ENCODE measurements at regions not wholly inside any gene's neighbourhood (a gene's known extent, or its start where the extent isn't known, plus 50 kb on each side); places are given as distances from the start of the nearest gene placed in this dataset.

- no peak for TF ChIP-seq TSHZ2 (CRISPR knock-in tag; IDR thresholded peaks at IDR 0.05)
These were observed 55.9 kb upstream of the CLMN start (continued) for GRCh38 chr14:95375539-95376109.

GRCh38 chr14:95374239-95374997 lies 54.7 kb upstream of the CLMN start:
- ATAC-seq = no peak; the same call in 2 of the 3 replicates
- no peak for TF ChIP-seq ISL1 (CRISPR knock-in tag; IDR thresholded peaks at IDR 0.05)
- no peak for TF ChIP-seq ESRRG (CRISPR knock-in tag; IDR thresholded peaks at IDR 0.05)
- no peak for TF ChIP-seq ZNF565 (CRISPR knock-in tag; conservative IDR thresholded peaks at IDR 0.05; ENCODE audit: low read depth)
- no peak for TF ChIP-seq CSDC2 (CRISPR knock-in tag; IDR thresholded peaks at IDR 0.05)
- TF ChIP-seq CSRNP3 (CRISPR knock-in tag; IDR thresholded peaks at IDR 0.05) = no peak
- TF ChIP-seq POU6F1 (CRISPR knock-in tag; IDR thresholded peaks at IDR 0.05; ENCODE audit: borderline replicate concordance, low read depth) = no peak
- TF ChIP-seq TSHZ2 (CRISPR knock-in tag; IDR thresholded peaks at IDR 0.05) = no peak
- no peak for TF ChIP-seq RARB (CRISPR knock-in tag; IDR thresholded peaks at IDR 0.05)
- no peak for TF ChIP-seq PATZ1 (CRISPR knock-in tag; IDR thresholded peaks at IDR 0.05; ENCODE audit: borderline replicate concordance)
- no peak for TF ChIP-seq TCF4 (CRISPR knock-in tag; IDR thresholded peaks at IDR 0.05; ENCODE audit: borderline replicate concordance)
- TF ChIP-seq ARNTL (CRISPR knock-in tag; IDR thresholded peaks at IDR 0.05; ENCODE audit: borderline replicate concordance, low read depth) = no peak
- no peak for TF ChIP-seq TOX (CRISPR knock-in tag; IDR thresholded peaks at IDR 0.05; ENCODE audit: borderline replicate concordance)
- no peak for TF ChIP-seq BACH2 (CRISPR knock-in tag; IDR thresholded peaks at IDR 0.05; ENCODE audit: borderline replicate concordance)
- TF ChIP-seq ZFP30 (CRISPR knock-in tag; IDR thresholded peaks at IDR 0.05) = no peak
- no peak for TF ChIP-seq OSR1 (CRISPR knock-in tag; IDR thresholded peaks at IDR 0.05)
- TF ChIP-seq ZC3H10 (CRISPR knock-in tag; IDR thresholded peaks at IDR 0.05) = no peak
- no peak for TF ChIP-seq ZFP3 (CRISPR knock-in tag; IDR thresholded peaks at IDR 0.05)
- TF ChIP-seq ZNF70 (CRISPR knock-in tag; IDR thresholded peaks at IDR 0.05) = no peak

GRCh38 chr14:95370076-95370475 lies 50.4 kb upstream of the CLMN start:
- no peak for TF ChIP-seq BACH2 (CRISPR knock-in tag; IDR thresholded peaks at IDR 0.05; ENCODE audit: borderline replicate concordance)
- no peak for TF ChIP-seq TOX (CRISPR knock-in tag; IDR thresholded peaks at IDR 0.05; ENCODE audit: borderline replicate concordance)
- no peak for TF ChIP-seq POU6F1 (CRISPR knock-in tag; IDR thresholded peaks at IDR 0.05; ENCODE audit: borderline replicate concordance, low read depth)
- no peak for TF ChIP-seq ZC3H10 (CRISPR knock-in tag; IDR thresholded peaks at IDR 0.05)
- no peak for TF ChIP-seq CSRNP3 (CRISPR knock-in tag; IDR thresholded peaks at IDR 0.05)
- TF ChIP-seq GLIS3 (CRISPR knock-in tag; IDR thresholded peaks at IDR 0.05) = no peak
- TF ChIP-seq CSDC2 (CRISPR knock-in tag; IDR thresholded peaks at IDR 0.05) = no peak
- TF ChIP-seq ZNF565 (CRISPR knock-in tag; conservative IDR thresholded peaks at IDR 0.05; ENCODE audit: low read depth) = no peak
- no peak for TF ChIP-seq OSR1 (CRISPR knock-in tag; IDR thresholded peaks at IDR 0.05)
- TF ChIP-seq PPARA (CRISPR knock-in tag; IDR thresholded peaks at IDR 0.05; ENCODE audit: borderline replicate concordance) = no peak
- no peak for ATAC-seq
